Retinal pigment epithelial cell (primary cell): ENCODE measurements at regions not wholly inside any gene's neighbourhood (a gene's known extent, or its start where the extent isn't known, plus 50 kb on each side); places are given as distances from the start of the nearest gene placed in this dataset.
"Not testable (repeated sequence)": the region's sequence is repeated elsewhere in the genome, so short reads cannot be mapped to it uniquely, and the experiment has no call there.

Source experiments
- DNase-seq: peaks from one replicate; pipeline ENCODE4 v3.0.0-alpha.2; 2010; ENCODE audit warnings: low read depth
- H3K4me3 ChIP-seq: 2 replicates; pipeline ENCODE4 v1.5.1; 2011; ENCODE audit warnings: mild to moderate bottlenecking, low read length, control low read depth, moderate library complexity
- CTCF ChIP-seq: conservative IDR thresholded peaks from 2 replicates; pipeline ENCODE4 v1.5.1; 2011; ENCODE audit warnings: low read depth, low read length, control low read depth, inconsistent platforms

GRCh38 chr5:33092719-33093118 is 348.0 kb upstream of the TARS1 start:
- TF ChIP-seq CTCF: no peak
- no peak overlapping the region for H3K4me3 ChIP-seq
- DNase-seq: no peak

GRCh38 chr5:33102551-33102950 is 338.2 kb upstream of the TARS1 start:
- no peak for DNase-seq
- H3K4me3 ChIP-seq: no peak overlapping the region
- no peak for TF ChIP-seq CTCF

- no peak for TF ChIP-seq CTCF
- DNase-seq: no peak
- H3K4me3 ChIP-seq: no peak overlapping the region
Observed at GRCh38 chr5:33105521-33105941, 335.2 kb upstream of the TARS1 start.

GRCh38 chr5:33110496-33110895 is 330.3 kb upstream of the TARS1 start:
- H3K4me3 ChIP-seq, DNase-seq: not testable (repeated sequence)

- DNase-seq: no peak
- no peak overlapping the region for H3K4me3 ChIP-seq
- TF ChIP-seq CTCF: no peak
Observed at GRCh38 chr5:33114361-33114760, 326.4 kb upstream of the TARS1 start.

GRCh38 chr5:33115467-33115866 is 325.3 kb upstream of the TARS1 start:
- TF ChIP-seq CTCF: no peak
- no peak overlapping the region for H3K4me3 ChIP-seq
- no peak for DNase-seq

GRCh38 chr5:33118761-33119415 is 321.9 kb upstream of the TARS1 start:
- DNase-seq: no peak
- H3K4me3 ChIP-seq: no peak overlapping the region
- TF ChIP-seq CTCF: no peak
